HG03108 (cell line): ENCODE measurements at regions not wholly inside any gene's neighbourhood (a gene's known extent, or its start where the extent isn't known, plus 50 kb on each side); places are given as distances from the start of the nearest gene placed in this dataset.

ENCODE experiments used
- ATAC-seq: cut with Tn5 transposase; IDR thresholded peaks from one replicate; pipeline ENCODE4 v1.9.1; 2021; ENCODE audit warnings: moderate library complexity; ENCODE audit not compliant: unreplicated experiment

- no peak for ATAC-seq
Measured at GRCh38 chr4:126004941-126005340, 690.2 kb downstream of the FAT4 start.

- ATAC-seq = no peak
Measured at GRCh38 chr4:126007142-126007541, 692.4 kb downstream of the FAT4 start.

- ATAC-seq = no peak
Measured at GRCh38 chr4:126012691-126013290, 698.0 kb downstream of the FAT4 start.

GRCh38 chr4:126018274-126018673 lies 703.5 kb downstream of the FAT4 start:
- no peak for ATAC-seq

GRCh38 chr4:126023896-126024295 lies 709.1 kb downstream of the FAT4 start:
- no peak for ATAC-seq

GRCh38 chr4:126027601-126028000 lies 712.8 kb downstream of the FAT4 start:
- no peak for ATAC-seq

GRCh38 chr4:126028876-126029275 lies 714.1 kb downstream of the FAT4 start:
- ATAC-seq = no peak

- ATAC-seq = no peak
Measured at GRCh38 chr4:126037231-126037630, 722.5 kb downstream of the FAT4 start.

GRCh38 chr4:126038502-126039144 lies 723.9 kb downstream of the FAT4 start:
- ATAC-seq = no peak

GRCh38 chr4:126046081-126046614 lies 731.4 kb downstream of the FAT4 start:
- no peak for ATAC-seq

- ATAC-seq = no peak
Measured at GRCh38 chr4:126047114-126047513, 732.4 kb downstream of the FAT4 start.

GRCh38 chr4:126051689-126052424 lies 737.1 kb downstream of the FAT4 start:
- ATAC-seq = no peak

- ATAC-seq = no peak
Measured at GRCh38 chr4:126056116-126056650, 741.4 kb downstream of the FAT4 start.

GRCh38 chr4:126057371-126057770 lies 742.6 kb downstream of the FAT4 start:
- no peak for ATAC-seq

- no peak for ATAC-seq
Measured at GRCh38 chr4:126058596-126058995, 743.8 kb downstream of the FAT4 start.

- no peak for ATAC-seq
Measured at GRCh38 chr4:126061655-126062054, 746.9 kb downstream of the FAT4 start.

GRCh38 chr4:126065016-126065415 lies 750.3 kb downstream of the FAT4 start:
- no peak for ATAC-seq

- no peak for ATAC-seq
Measured at GRCh38 chr4:126071346-126072333, 756.9 kb downstream of the FAT4 start.

- no peak for ATAC-seq
Measured at GRCh38 chr4:126081336-126081735, 766.6 kb downstream of the FAT4 start.

GRCh38 chr4:126086041-126086440 lies 771.3 kb downstream of the FAT4 start:
- no peak for ATAC-seq
